Upper lobe of right lung (tissue), 1 donor: ENCODE measurements at regions not wholly inside any gene's neighbourhood (a gene's known extent, or its start where the extent isn't known, plus 50 kb on each side); places are given as distances from the start of the nearest gene placed in this dataset.

Source experiments
- ATAC-seq: fragments of 200-7000 bp; cut with Tn5 transposase; one replicate; pipeline ENCODE4 v1.9.1; 2020; ENCODE audit warnings: mild to moderate bottlenecking, moderate library complexity
- DNase-seq: peaks from one replicate; pipeline ENCODE4 v3.0.0-alpha.2; 2020
- H3K27ac ChIP-seq: fragments of 200-600 bp; one replicate; pipeline ENCODE4 v1.8.0; 2022
- H3K27me3 ChIP-seq: fragments of 200-600 bp; one replicate; pipeline ENCODE4 v1.8.0; 2022; ENCODE audit warnings: mild to moderate bottlenecking
- H3K36me3 ChIP-seq: fragments of 200-600 bp; one replicate; pipeline ENCODE4 v1.8.0; 2022
- H3K4me1 ChIP-seq: fragments of 200-600 bp; one replicate; pipeline ENCODE4 v1.8.0; 2022
- H3K4me3 ChIP-seq: fragments of 200-600 bp; one replicate; pipeline ENCODE4 v1.8.0; 2022; ENCODE audit warnings: mild to moderate bottlenecking
- H3K9me3 ChIP-seq: fragments of 200-600 bp; one replicate; pipeline ENCODE4 v1.8.0; 2022
- intact Hi-C: fragments of 100-400 bp; cut with DNase I; formaldehyde crosslinking; loops from one replicate; pipeline ENCODE4 v1.11.0; 2022
- TF ChIP-seq, protein P1 (sequence below): fragments of 200-600 bp; IDR thresholded peaks from one replicate; pipeline ENCODE4 v1.8.0; 2022; ENCODE audit warnings: antibody characterized with exemption
- donor health status: DM: no; HTN: yes; CAD: no; lungs with severe emphysema.

DNA sequence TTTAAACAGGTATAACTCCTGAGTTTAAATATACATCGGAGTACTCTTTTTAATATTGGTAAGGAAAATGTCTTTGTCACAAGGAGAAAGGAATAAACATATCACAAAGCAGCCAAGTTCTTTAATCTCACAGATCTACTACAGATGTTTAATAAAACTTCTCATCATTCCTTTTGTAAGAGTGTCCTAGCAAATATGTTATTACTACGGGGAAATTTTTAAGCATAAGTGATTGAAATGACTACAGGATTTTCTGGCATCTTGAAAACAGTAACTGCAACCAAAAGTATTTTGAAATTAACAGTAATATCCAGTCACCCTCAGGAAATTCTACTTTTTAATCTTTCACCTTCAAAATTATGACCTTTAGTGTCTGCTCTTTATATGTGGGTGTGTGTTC is 403.1 kb downstream of the IRS1 start:
- H3K36me3 ChIP-seq: no peaks in the 10 kb centered on the region
- TF ChIP-seq, protein P1, sequence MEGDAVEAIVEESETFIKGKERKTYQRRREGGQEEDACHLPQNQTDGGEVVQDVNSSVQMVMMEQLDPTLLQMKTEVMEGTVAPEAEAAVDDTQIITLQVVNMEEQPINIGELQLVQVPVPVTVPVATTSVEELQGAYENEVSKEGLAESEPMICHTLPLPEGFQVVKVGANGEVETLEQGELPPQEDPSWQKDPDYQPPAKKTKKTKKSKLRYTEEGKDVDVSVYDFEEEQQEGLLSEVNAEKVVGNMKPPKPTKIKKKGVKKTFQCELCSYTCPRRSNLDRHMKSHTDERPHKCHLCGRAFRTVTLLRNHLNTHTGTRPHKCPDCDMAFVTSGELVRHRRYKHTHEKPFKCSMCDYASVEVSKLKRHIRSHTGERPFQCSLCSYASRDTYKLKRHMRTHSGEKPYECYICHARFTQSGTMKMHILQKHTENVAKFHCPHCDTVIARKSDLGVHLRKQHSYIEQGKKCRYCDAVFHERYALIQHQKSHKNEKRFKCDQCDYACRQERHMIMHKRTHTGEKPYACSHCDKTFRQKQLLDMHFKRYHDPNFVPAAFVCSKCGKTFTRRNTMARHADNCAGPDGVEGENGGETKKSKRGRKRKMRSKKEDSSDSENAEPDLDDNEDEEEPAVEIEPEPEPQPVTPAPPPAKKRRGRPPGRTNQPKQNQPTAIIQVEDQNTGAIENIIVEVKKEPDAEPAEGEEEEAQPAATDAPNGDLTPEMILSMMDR: no peak
- DNase-seq (no peak), ATAC-seq (no peak)
- no peak overlapping the region for H3K4me3 ChIP-seq
- H3K27me3 ChIP-seq: no peaks in the 10 kb centered on the region
- H3K27ac ChIP-seq: no peak overlapping the region
- intact Hi-C loops: no loop called here
- no peaks in the 10 kb centered on the region for H3K4me1 ChIP-seq
- H3K9me3 ChIP-seq: no peaks in the 10 kb centered on the region

DNA sequence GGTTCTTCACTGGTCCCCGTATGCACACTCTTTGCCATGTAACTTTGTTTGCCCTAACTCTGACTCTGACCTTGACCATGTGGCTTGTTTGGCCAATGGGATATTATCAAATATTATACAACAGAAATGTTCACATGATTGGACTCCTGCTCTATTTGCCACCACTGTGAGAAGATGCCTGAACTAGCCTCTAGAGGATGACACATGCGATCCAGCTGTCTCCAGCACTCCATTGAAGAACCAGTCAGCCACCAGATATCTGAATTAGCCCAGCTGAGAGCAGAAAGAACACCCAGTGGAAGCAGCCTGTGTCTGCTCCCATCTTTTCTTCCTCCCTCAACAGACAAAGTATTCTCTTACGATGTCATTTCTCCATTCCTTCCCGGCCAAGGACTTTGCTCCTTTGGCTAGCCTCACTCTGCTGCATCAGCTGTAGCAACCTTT is 412.1 kb downstream of the IRS1 start:
- Histone ChIP-seq H3K27ac (no peak overlapping the region), H3K27me3 (no peaks in the 10 kb centered on the region), H3K36me3 (no peaks in the 10 kb centered on the region), H3K9me3 (no peaks in the 10 kb centered on the region), H3K4me3 (no peak overlapping the region), H3K4me1 (no peaks in the 10 kb centered on the region)
- intact Hi-C loops: no loop called here
- no peak for DNase-seq
- ATAC-seq: no peak
- TF ChIP-seq, protein P1: no peak

DNA sequence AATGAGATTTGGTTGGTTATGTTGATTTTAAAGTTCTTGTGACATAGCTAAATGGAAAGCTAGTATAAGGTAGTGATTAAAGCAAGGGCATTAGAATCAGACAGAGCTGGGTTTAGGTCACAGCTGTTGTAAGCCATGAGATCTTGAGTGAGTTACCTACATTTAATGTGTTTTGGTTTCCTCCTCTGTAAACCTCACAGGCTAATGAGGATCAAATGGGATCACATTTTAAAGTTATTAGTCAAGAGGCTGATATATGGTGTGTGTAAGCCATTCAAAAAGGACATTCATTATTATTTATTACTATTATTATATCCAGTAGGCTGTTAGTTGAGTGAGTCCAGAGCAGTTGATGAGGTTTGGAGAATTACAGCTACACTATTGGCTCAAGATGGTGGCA is 416.2 kb downstream of the IRS1 start:
- Histone ChIP-seq H3K36me3 (no peaks in the 10 kb centered on the region), H3K27me3 (no peaks in the 10 kb centered on the region), H3K4me1 (no peaks in the 10 kb centered on the region), H3K4me3 (no peak overlapping the region), H3K9me3 (no peaks in the 10 kb centered on the region), H3K27ac (no peak overlapping the region)
- DNase-seq (no peak), ATAC-seq (no peak)
- TF ChIP-seq, protein P1: no peak
- intact Hi-C loops: no loop called here

DNA sequence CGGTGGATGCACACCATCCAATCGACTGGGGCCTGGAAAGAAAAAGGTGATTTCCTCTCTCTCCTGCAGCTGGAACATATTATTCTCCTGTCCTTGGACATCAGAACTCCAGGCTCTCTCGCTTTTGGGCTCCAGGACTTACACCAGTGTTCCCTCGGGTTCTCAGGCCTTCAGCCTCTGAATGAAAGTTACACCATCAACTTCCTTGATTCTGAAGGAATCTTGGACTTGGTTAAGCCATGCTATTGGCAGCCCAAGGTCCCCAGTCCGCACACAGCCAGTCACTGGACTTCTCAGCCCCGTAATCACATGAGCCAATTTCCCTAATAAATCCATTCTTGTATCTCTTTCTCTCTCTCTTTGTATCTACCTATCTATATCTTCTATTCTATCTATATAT is 418.9 kb downstream of the IRS1 start:
- H3K36me3 ChIP-seq: no peaks in the 10 kb centered on the region
- DNase-seq (no peak), ATAC-seq (no peak)
- intact Hi-C loops: no loop called here
- H3K9me3 ChIP-seq: no peaks in the 10 kb centered on the region
- TF ChIP-seq, protein P1: no peak
- H3K27me3 ChIP-seq: no peaks in the 10 kb centered on the region
- H3K4me1 ChIP-seq: no peaks in the 10 kb centered on the region
- H3K27ac ChIP-seq: no peak overlapping the region
- no peak overlapping the region for H3K4me3 ChIP-seq

DNA sequence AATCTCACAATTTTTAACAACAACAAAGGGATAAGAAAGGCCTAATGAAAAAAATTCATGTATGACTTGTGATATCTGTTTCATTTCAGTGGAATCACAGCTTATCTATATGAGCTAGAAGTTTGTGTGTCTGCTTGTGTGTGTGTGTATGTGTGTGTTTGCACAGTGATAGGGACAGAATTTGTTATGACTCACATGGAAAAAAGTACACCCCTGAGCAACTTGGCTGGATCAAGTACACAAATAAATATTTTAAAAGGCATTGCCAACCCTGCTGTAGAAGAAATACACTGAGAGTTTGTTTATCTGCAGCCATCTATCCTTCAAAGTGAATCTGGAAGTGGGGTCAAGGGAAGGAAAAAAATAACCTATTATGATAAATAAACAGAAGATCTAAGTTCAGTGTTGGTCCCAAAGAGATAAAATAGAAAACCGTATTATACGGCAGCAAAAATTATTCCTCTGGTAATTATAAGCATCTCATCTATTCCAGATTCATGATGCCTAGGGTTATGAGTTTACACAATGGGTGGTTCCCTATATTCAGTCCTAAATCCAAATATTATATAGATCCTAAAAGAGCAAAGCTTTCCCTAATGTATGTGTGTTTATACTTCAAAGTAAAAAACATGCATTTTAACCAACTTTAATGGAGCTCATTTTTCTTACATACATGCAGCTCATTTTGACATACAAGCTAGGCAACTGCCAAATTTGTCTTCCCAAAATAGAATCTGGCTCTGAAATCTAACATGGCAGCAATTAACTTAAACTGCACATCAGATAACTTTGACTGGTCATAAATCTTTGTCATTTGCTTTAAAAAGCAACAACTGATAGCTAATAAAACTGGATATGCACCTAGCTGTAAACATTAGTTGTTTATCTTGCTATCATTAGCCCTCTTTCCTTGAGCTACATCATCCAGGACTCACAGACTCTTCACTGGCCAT is 420.6 kb downstream of the IRS1 start:
- no peak for ATAC-seq

More for the DNA sequence above, 420.6 kb downstream of the IRS1 start:
- no peaks in the 10 kb centered on the region for H3K27me3 ChIP-seq
- no peak overlapping the region for H3K27ac ChIP-seq
- no peaks in the 10 kb centered on the region for H3K4me1 ChIP-seq
- intact Hi-C loops: no loop called here
- DNase-seq: no peak
- no peaks in the 10 kb centered on the region for H3K9me3 ChIP-seq
- TF ChIP-seq, protein P1: no peak
- H3K4me3 ChIP-seq: no peak overlapping the region
- no peaks in the 10 kb centered on the region for H3K36me3 ChIP-seq
